GM06990 (cell line): ENCODE measurements at regions not wholly inside any gene's neighbourhood (a gene's known extent, or its start where the extent isn't known, plus 50 kb on each side); places are given as distances from the start of the nearest gene placed in this dataset.

Experiments used
- DNase-seq: peaks from one replicate; pipeline ENCODE4 v3.0.0-alpha.2; 2011; ENCODE audit not compliant: insufficient read length; ENCODE audit errors: extremely low read depth
- H3K27me3 ChIP-seq: replicated peaks from 2 replicates; pipeline ENCODE4 v1.6.0; 2011; ENCODE audit warnings: low read length; ENCODE audit not compliant: control insufficient read depth, insufficient read depth
- H3K36me3 ChIP-seq: 2 replicates; pipeline ENCODE4 v1.5.1; 2011; ENCODE audit warnings: low read length; ENCODE audit not compliant: control insufficient read depth, insufficient read depth
- H3K4me3 ChIP-seq: replicated peaks from 2 replicates; pipeline ENCODE4 v1.5.1; 2011; ENCODE audit warnings: low read depth, mild to moderate bottlenecking, control low read depth, low read length
- CTCF ChIP-seq: IDR thresholded peaks from 2 replicates; pipeline ENCODE4 v1.5.1; 2011; ENCODE audit warnings: low read length, control low read depth, mild to moderate bottlenecking, inconsistent platforms; ENCODE audit not compliant: insufficient read depth, poor library complexity, severe bottlenecking

GRCh38 chr11:101277036-101277435, 147.4 kb upstream of the PGR start:
- no peaks in the 10 kb centered on the region for H3K27me3 ChIP-seq
- DNase-seq, result no peak
- TF ChIP-seq CTCF, result no peak

GRCh38 chr11:101269990-101270660, 140.5 kb upstream of the PGR start:
- no peak for TF ChIP-seq CTCF
- Histone ChIP-seq H3K4me3 (no peak overlapping the region), H3K36me3 (no peaks in the 10 kb centered on the region), H3K27me3 (no peaks in the 10 kb centered on the region)
- DNase-seq, result no peak

More at GRCh38 chr11:101277036-101277435, 147.4 kb upstream of the PGR start:
- no peaks in the 10 kb centered on the region for H3K36me3 ChIP-seq
- no peak overlapping the region for H3K4me3 ChIP-seq

GRCh38 chr11:101269390-101269789, 139.8 kb upstream of the PGR start:
- H3K4me3 ChIP-seq, result no peak overlapping the region
- TF ChIP-seq CTCF, result no peak
- H3K36me3 ChIP-seq, result no peaks in the 10 kb centered on the region
- DNase-seq, result no peak
- H3K27me3 ChIP-seq, result no peaks in the 10 kb centered on the region

- no peak for TF ChIP-seq CTCF
- Histone ChIP-seq H3K4me3 (no peak overlapping the region), H3K27me3 (no peaks in the 10 kb centered on the region), H3K36me3 (no peaks in the 10 kb centered on the region)
- DNase-seq, result no peak
These were observed 138.0 kb upstream of the PGR start for GRCh38 chr11:101267654-101268053.

GRCh38 chr11:101264306-101264705, 134.7 kb upstream of the PGR start:
- TF ChIP-seq CTCF, result no peak
- no peak overlapping the region for H3K4me3 ChIP-seq
- no peaks in the 10 kb centered on the region for H3K27me3 ChIP-seq
- DNase-seq, result no peak
- no peaks in the 10 kb centered on the region for H3K36me3 ChIP-seq

GRCh38 chr11:101262995-101263394, 133.4 kb upstream of the PGR start:
- TF ChIP-seq CTCF, result no peak
- Histone ChIP-seq H3K27me3 (no peaks in the 10 kb centered on the region; the same call in 1 of the 2 replicates), H3K36me3 (no peaks in the 10 kb centered on the region), H3K4me3 (no peak overlapping the region)
- no peak for DNase-seq
